ENCODE measurements at regions not wholly inside any gene's neighbourhood (a gene's known extent, or its start where the extent isn't known, plus 50 kb on each side); places are given as distances from the start of the nearest gene placed in this dataset.

- CTCF ChIA-PET = no interaction called here
- Histone ChIP-seq H3K27me3 (replicated peaks; ENCODE audit: insufficient read depth, low read depth, low read length, poor library complexity) (no peaks in the 10 kb centered on the region), H3K27ac (ENCODE audit: low read depth, low read length, poor library complexity, severe bottlenecking) (no peak overlapping the region), H3K9me3 (ENCODE audit: low read depth, low read length, poor library complexity, severe bottlenecking) (no peaks in the 10 kb centered on the region), H3K36me3 (ENCODE audit: insufficient read depth, low read length, poor library complexity, severe bottlenecking) (no peaks in the 10 kb centered on the region), H3K4me1 (ENCODE audit: insufficient read depth, low read length, poor library complexity, severe bottlenecking) (no peaks in the 10 kb centered on the region), H3K4me3 (ENCODE audit: low read depth, low read length, poor library complexity, severe bottlenecking) (no peak overlapping the region)
- no peak for DNase-seq (ENCODE audit: low spot score)
- intact Hi-C loops (cut with micrococcal nuclease; ENCODE audit: unreplicated experiment) = no loop called here
- no TSS peak for BruUV-seq (replicated peaks)
- TF ChIP-seq EZH2 (IDR thresholded peaks at IDR 0.05; ENCODE audit: borderline replicate concordance, low read depth, low read length, poor library complexity, severe bottlenecking) (no peak), CTCF (conservative IDR thresholded peaks at IDR 0.05; ENCODE audit: low read depth, low read length) (no peak)
- POLR2A ChIA-PET (ENCODE audit: low non-redundant PET) = no interaction called here
These were observed 394.9 kb downstream of the DLEU7 start for GRCh38 chr13:50448535-50448998.

GRCh38 chr13:50449465-50449864 is 394.0 kb downstream of the DLEU7 start:
- BruUV-seq (replicated peaks) = no TSS peak
- DNase-seq (ENCODE audit: low spot score) = no peak
- CTCF ChIA-PET = no interaction called here
- Histone ChIP-seq H3K9me3 (ENCODE audit: low read depth, low read length, poor library complexity, severe bottlenecking) (no peaks in the 10 kb centered on the region), H3K36me3 (ENCODE audit: insufficient read depth, low read length, poor library complexity, severe bottlenecking) (no peaks in the 10 kb centered on the region), H3K4me3 (ENCODE audit: low read depth, low read length, poor library complexity, severe bottlenecking) (no peak overlapping the region), H3K4me1 (ENCODE audit: insufficient read depth, low read length, poor library complexity, severe bottlenecking) (no peaks in the 10 kb centered on the region), H3K27me3 (replicated peaks; ENCODE audit: insufficient read depth, low read depth, low read length, poor library complexity) (no peaks in the 10 kb centered on the region), H3K27ac (ENCODE audit: low read depth, low read length, poor library complexity, severe bottlenecking) (no peak overlapping the region)
- POLR2A ChIA-PET (ENCODE audit: low non-redundant PET) = no interaction called here
- TF ChIP-seq EZH2 (IDR thresholded peaks at IDR 0.05; ENCODE audit: borderline replicate concordance, low read depth, low read length, poor library complexity, severe bottlenecking) (no peak), CTCF (conservative IDR thresholded peaks at IDR 0.05; ENCODE audit: low read depth, low read length) (no peak)
- intact Hi-C loops (cut with micrococcal nuclease; ENCODE audit: unreplicated experiment) = no loop called here

- H3K9me3 ChIP-seq (ENCODE audit: low read depth, low read length, poor library complexity, severe bottlenecking) = no peaks in the 10 kb centered on the region
- intact Hi-C loops (cut with micrococcal nuclease; ENCODE audit: unreplicated experiment) = no loop called here
- ChIA-PET POLR2A (ENCODE audit: low non-redundant PET) (no interaction called here), CTCF (no interaction called here)
- no peaks in the 10 kb centered on the region for H3K36me3 ChIP-seq (ENCODE audit: insufficient read depth, low read length, poor library complexity, severe bottlenecking)
- no peaks in the 10 kb centered on the region for H3K4me1 ChIP-seq (ENCODE audit: insufficient read depth, low read length, poor library complexity, severe bottlenecking)
- DNase-seq (ENCODE audit: low spot score) = no peak
- no peak for TF ChIP-seq EZH2 (IDR thresholded peaks at IDR 0.05; ENCODE audit: borderline replicate concordance, low read depth, low read length, poor library complexity, severe bottlenecking)
- no peak for TF ChIP-seq CTCF (conservative IDR thresholded peaks at IDR 0.05; ENCODE audit: low read depth, low read length)
- no TSS peak for BruUV-seq (replicated peaks)
- H3K27ac ChIP-seq (ENCODE audit: low read depth, low read length, poor library complexity, severe bottlenecking) = no peak overlapping the region
- no peak overlapping the region for H3K4me3 ChIP-seq (ENCODE audit: low read depth, low read length, poor library complexity, severe bottlenecking)
- no peaks in the 10 kb centered on the region for H3K27me3 ChIP-seq (replicated peaks; ENCODE audit: insufficient read depth, low read depth, low read length, poor library complexity)
These were observed 393.2 kb downstream of the DLEU7 start for GRCh38 chr13:50450279-50450678.
